GM13976 (cell line): ENCODE measurements at regions not wholly inside any gene's neighbourhood (a gene's known extent, or its start where the extent isn't known, plus 50 kb on each side); places are given as distances from the start of the nearest gene placed in this dataset.

ENCODE experiments used
- DNase-seq: peaks from one replicate; pipeline ENCODE4 v3.0.0; 2012; ENCODE audit warnings: low spot score
- CTCF ChIP-seq: IDR thresholded peaks from 2 replicates; pipeline ENCODE4 v1.5.1; 2012; ENCODE audit warnings: borderline replicate concordance, mild to moderate bottlenecking; ENCODE audit not compliant: insufficient read depth; ENCODE audit errors: extremely low read depth, missing control alignments, control extremely low read depth
- in situ Hi-C: fragments of 300-500 bp; cut with MboI; formaldehyde crosslinking; loops from one replicate; pipeline ENCODE4 v1.12.0; 2022; ENCODE audit warnings: low sequenced_read_pairs, mixed read lengths, inconsistent platforms; ENCODE audit not compliant: unreplicated experiment

DNA sequence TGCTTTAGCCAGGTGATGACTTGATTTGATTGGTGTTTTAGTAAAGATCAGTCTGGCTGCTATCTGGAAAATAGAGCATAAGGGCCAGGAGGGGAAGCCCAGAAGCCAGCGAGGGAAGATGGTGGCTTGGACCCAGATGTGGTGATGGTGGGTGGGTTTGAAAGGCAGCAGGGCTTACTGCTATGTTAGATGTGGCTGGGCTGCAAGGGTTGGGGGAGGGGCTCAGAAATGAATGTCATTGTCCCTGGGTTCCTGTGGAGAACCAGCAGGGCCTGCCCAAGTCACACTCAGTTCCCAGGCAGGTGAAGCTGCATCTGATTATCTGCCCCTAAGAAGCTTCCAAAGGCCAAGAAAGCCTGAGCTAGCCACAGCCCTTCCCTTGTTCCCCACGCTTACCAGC, 71.7 kb upstream of the BRD7 start:
- no peak for DNase-seq
- no peak for TF ChIP-seq CTCF
- in situ Hi-C loops = no loop called here

DNA sequence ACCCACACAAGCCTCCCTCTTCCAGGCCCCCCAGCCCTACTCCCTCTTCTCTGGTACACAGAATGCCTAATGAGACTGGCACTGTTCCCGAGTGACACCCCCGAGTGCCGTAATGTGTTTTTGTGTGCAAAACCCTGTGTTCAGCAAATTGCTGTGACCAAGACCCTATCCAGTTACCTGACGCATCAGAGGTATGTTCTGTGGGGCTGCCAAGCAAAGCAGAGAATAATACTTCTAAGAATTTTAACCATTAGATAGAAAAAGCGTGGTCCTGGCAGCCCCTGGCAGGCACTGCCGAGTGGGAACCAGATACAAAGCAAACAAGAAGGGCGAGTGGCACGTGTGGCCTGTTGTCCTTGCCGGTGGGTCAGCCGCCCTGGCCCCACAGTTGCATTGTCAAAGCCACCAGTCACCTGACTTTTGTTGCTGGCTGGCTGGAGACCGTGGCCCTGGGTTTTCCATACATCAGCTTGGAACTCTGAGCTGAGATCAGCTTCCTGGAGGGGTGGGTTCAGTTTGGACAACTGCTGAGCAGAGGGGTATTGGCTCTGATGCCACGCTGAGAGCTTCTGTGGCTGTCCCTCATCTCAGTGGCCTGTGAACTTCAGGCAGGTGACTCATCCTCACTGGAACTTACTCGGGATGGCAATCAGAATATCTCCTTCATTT, 69.1 kb upstream of the BRD7 start:
- DNase-seq = no peak
- no peak for TF ChIP-seq CTCF
- in situ Hi-C loops = no loop called here

DNA sequence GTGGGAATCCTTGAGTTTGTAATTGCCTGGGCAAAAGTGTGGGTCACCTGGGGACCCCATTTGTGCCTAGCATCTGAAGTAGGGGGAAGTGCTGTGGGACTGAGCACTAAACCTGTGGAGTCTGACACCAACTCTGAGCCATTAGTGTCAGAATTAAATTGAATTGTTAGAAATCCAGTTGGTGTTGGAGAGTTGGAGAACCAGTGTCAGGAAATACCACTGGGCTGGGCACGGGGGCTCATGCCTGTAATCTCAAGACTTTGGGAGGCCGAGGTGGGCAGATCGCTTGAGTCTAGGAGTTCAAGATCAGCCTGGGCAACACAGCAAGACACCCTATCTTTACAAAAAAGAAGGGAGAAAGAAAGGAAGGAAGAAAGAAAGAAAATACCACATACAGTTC, 67.5 kb upstream of the BRD7 start:
- TF ChIP-seq CTCF = no peak
- no peak for DNase-seq
- in situ Hi-C loops = no loop called here

GRCh38 chr16:50434872-50435478, 66.2 kb upstream of the BRD7 start:
- TF ChIP-seq CTCF = no peak
- in situ Hi-C loops = no loop called here
- DNase-seq = no peak

GRCh38 chr16:50430076-50430475, 61.3 kb upstream of the BRD7 start:
- TF ChIP-seq CTCF = no peak
- in situ Hi-C loops = no loop called here
- DNase-seq = no peak

DNA sequence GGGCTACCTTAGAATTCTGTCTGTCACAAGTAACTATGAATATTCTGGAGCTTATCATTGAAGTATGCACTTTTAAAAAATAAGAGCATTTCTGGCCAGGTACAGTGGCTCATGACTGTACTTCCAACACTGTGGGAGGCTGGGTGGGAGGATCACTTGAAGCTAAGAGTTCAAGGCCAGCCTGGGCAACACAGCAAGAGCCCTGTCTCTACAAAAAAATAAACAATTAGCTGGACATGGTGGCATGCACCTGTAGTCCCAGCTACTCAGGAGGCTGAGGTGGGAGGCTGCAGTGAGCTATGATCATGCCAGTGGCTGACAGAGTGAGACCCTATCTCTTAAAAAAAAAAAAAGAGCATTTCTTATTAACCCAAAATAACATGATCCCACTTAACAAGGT, 60.0 kb upstream of the BRD7 start:
- no peak for TF ChIP-seq CTCF
- no peak for DNase-seq
- in situ Hi-C loops = no loop called here

DNA sequence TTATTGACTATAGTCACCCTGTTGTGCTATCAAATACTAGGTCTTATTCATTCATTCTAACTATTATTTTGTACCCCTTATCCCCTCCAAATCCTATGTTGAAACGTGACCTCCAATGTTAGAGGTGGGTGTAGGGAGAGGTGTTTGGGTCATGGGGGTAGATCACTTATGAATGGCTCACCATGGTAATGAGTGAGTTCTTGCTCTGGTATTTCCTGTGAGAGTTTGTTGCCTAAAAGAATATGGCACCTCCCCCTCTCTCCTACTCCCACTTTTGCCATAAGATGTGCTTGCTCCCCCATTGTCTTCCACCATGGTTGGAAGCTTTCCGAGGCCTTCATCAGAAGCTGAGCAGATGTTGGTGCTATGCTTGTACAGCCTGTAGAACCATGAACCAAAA, 59.3 kb upstream of the BRD7 start:
- no peak for DNase-seq
- TF ChIP-seq CTCF = no peak
- in situ Hi-C loops = no loop called here
